Parathyroid adenoma (tissue), 2 donors: ENCODE measurements at regions not wholly inside any gene's neighbourhood (a gene's known extent, or its start where the extent isn't known, plus 50 kb on each side); places are given as distances from the start of the nearest gene placed in this dataset.

ENCODE experiments used
- H2AFZ ChIP-seq: fragments of 300-600 bp; sonication (generic); one replicate; pipeline ENCODE4 v1.7.0; 2017; ENCODE audit warnings: antibody characterized with exemption, mild to moderate bottlenecking
- H3K27ac ChIP-seq: fragments of 300-600 bp; sonication (generic); one replicate; pipeline ENCODE4 v1.7.0; 2017
- H3K27me3 ChIP-seq: fragments of 300-600 bp; sonication (generic); one replicate; pipeline ENCODE4 v1.7.0; 2017; ENCODE audit warnings: low read length; ENCODE audit not compliant: control insufficient read depth, insufficient read depth
- H3K36me3 ChIP-seq: fragments of 300-600 bp; sonication (generic); one replicate; pipeline ENCODE4 v1.7.0; 2017; ENCODE audit warnings: low read length; ENCODE audit not compliant: control insufficient read depth, insufficient read depth
- H3K4me1 ChIP-seq: fragments of 300-600 bp; sonication (generic); one replicate; pipeline ENCODE4 v1.7.0; 2017; ENCODE audit warnings: control low read depth
- H3K4me2 ChIP-seq: fragments of 300-600 bp; sonication (generic); one replicate; pipeline ENCODE4 v1.7.0; 2017; ENCODE audit warnings: low read length
- H3K4me3 ChIP-seq: fragments of 300-600 bp; sonication (generic); one replicate; pipeline ENCODE4 v1.7.0; 2017; ENCODE audit warnings: low read depth, low read length
- H3K79me2 ChIP-seq: fragments of 300-600 bp; sonication (generic); one replicate; pipeline ENCODE4 v1.7.0; 2017; ENCODE audit warnings: control low read depth
- H3K9ac ChIP-seq: fragments of 300-600 bp; sonication (generic); one replicate; pipeline ENCODE4 v1.7.0; 2017; ENCODE audit warnings: mild to moderate bottlenecking
- H3K9me3 ChIP-seq: fragments of 300-600 bp; sonication (generic); one replicate; pipeline ENCODE4 v1.7.0; 2017; ENCODE audit warnings: low read length; ENCODE audit not compliant: control insufficient read depth
- TF ChIP-seq, protein P1 (sequence below): fragments of 300-600 bp; sonication (generic); IDR thresholded peaks from one replicate; pipeline ENCODE4 v1.7.0; 2017; ENCODE audit warnings: antibody characterized with exemption, mild to moderate bottlenecking
- donor health status: primary hyperparathyroidism.

DNA sequence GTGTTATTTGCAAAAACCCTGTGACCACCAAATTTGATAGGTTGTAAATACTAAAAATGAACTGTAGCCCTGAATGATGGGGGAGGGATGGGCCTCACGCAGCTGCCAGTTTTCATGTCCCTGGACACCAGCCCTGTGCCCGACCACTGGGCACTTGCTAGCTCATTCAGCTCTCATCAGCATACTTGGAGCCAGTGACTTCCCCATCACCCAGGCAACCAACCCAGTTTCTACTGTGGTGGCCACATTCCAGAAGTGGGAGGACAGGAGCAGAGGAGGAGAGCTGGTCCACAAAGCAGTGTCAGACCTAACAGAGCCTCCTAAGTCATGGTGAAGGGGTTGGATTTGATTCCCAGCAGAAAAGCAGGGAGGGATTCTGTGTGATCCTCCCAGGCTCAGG, 128.2 kb downstream of the CPEB2 start:
- no peaks in the 10 kb centered on the region for H3K36me3 ChIP-seq
- H3K27me3 ChIP-seq = no peaks in the 10 kb centered on the region
- H3K4me2 ChIP-seq = no peak overlapping the region
- H3K4me1 ChIP-seq = peaks cover 4% of the 10 kb centered on the region
- H3K9me3 ChIP-seq = no peaks in the 10 kb centered on the region
- no peak overlapping the region for H3K9ac ChIP-seq
- no peak overlapping the region for H2AFZ ChIP-seq
- no peak overlapping the region for H3K27ac ChIP-seq
- no peak overlapping the region for H3K4me3 ChIP-seq
- TF ChIP-seq, protein P1, sequence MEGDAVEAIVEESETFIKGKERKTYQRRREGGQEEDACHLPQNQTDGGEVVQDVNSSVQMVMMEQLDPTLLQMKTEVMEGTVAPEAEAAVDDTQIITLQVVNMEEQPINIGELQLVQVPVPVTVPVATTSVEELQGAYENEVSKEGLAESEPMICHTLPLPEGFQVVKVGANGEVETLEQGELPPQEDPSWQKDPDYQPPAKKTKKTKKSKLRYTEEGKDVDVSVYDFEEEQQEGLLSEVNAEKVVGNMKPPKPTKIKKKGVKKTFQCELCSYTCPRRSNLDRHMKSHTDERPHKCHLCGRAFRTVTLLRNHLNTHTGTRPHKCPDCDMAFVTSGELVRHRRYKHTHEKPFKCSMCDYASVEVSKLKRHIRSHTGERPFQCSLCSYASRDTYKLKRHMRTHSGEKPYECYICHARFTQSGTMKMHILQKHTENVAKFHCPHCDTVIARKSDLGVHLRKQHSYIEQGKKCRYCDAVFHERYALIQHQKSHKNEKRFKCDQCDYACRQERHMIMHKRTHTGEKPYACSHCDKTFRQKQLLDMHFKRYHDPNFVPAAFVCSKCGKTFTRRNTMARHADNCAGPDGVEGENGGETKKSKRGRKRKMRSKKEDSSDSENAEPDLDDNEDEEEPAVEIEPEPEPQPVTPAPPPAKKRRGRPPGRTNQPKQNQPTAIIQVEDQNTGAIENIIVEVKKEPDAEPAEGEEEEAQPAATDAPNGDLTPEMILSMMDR = no peak
- peaks cover 17% of the 10 kb centered on the region for H3K79me2 ChIP-seq

DNA sequence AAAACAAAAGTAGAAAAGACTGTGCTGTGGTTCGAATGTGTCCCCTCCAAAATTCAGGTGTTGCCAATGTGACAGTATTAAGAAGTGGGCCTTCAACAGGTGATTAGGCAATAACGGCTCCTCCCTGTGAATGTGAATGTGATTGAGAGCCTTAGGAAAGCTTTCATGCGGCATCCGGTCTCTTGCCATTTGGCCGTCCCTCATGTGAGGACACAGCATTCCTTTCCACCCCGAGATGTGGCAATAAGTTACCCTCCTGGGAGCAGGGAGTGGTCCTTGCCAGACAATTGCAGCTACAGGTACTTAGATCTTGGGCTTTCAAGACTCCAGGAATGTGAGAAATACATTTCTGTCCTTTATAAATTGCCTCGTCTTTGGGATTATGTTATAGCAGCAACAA, 129.3 kb downstream of the CPEB2 start:
- no peak overlapping the region for H3K9ac ChIP-seq
- H3K9me3 ChIP-seq = no peaks in the 10 kb centered on the region
- H3K4me3 ChIP-seq = no peak overlapping the region
- H3K27me3 ChIP-seq = no peaks in the 10 kb centered on the region
- H3K36me3 ChIP-seq = no peaks in the 10 kb centered on the region
- peaks cover 4% of the 10 kb centered on the region for H3K4me1 ChIP-seq
- peaks cover 20% of the 10 kb centered on the region for H3K79me2 ChIP-seq
- no peak overlapping the region for H3K27ac ChIP-seq
- TF ChIP-seq, protein P1 = no peak
- no peak overlapping the region for H2AFZ ChIP-seq
- H3K4me2 ChIP-seq = no peak overlapping the region

DNA sequence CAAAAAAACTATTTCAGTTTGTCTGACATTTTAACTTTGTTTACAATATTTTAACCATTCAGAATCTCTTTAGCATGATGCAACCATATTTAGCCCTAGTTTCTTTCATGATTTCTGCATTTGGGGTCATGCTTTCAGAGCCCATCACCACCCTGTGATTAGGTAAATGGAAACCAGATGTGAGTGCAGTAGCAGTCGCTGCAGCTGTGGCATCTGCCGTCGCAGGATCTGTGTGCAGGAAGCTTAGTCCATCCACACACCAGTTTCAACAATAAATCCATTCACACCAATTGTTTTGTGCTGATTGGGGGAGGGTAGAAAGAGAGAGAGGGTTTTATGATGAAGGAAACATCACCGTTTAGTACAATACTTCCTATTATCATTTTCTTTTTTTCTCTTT, 130.5 kb downstream of the CPEB2 start:
- Histone ChIP-seq H3K79me2 (peaks cover 25% of the 10 kb centered on the region), H3K9ac (no peak overlapping the region), H3K9me3 (no peaks in the 10 kb centered on the region), H3K4me2 (no peak overlapping the region), H3K27me3 (no peaks in the 10 kb centered on the region), H3K4me3 (no peak overlapping the region), H3K4me1 (peaks cover 4% of the 10 kb centered on the region), H2AFZ (no peak overlapping the region), H3K27ac (no peak overlapping the region), H3K36me3 (no peaks in the 10 kb centered on the region)
- TF ChIP-seq, protein P1 = no peak

DNA sequence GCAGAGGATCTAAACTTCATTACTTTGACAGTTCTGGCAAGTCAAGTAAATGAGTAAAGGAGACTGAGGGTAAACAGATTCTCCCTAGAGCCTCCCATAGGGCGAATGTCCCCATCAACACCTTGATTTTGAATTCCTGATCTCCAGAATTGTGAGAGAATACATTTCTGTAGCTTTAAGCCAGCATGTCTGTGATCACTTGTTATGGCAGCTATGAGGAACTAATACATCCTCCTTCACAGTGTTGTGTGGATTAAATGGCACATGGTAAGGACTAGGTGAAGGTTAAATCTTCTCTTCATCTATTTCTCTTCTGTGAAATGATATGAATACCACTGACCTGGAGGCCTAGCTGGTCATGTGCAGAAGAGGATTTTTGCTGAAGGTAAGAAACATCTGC, 137.3 kb downstream of the CPEB2 start:
- Histone ChIP-seq H3K79me2 (peaks cover 29% of the 10 kb centered on the region), H3K9me3 (no peaks in the 10 kb centered on the region), H3K4me2 (no peak overlapping the region), H3K27ac (no peak overlapping the region), H3K9ac (no peak overlapping the region), H3K36me3 (no peaks in the 10 kb centered on the region), H3K27me3 (no peaks in the 10 kb centered on the region), H2AFZ (no peak overlapping the region), H3K4me1 (peaks cover 12% of the 10 kb centered on the region), H3K4me3 (no peak overlapping the region)
- TF ChIP-seq, protein P1 = no peak

DNA sequence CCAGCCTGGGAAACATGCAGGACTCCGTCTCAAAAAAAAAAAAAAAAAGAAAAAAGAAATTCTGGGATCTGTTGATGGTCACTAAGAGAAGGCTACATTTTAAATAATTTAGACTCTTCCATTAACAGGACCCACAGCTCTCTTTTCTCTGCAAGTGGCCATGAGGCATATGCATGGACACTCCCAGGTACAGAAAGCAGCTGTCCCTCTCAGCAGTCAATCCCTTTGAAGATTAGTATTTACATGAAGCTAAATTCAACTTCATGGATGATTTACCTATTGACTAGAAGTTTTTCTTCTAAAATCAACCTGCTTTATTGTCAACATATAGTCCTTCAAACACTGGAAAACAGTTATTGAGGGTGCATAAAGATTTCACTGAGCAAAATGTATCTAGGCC, 139.9 kb downstream of the CPEB2 start:
- TF ChIP-seq, protein P1 = no peak
- Histone ChIP-seq H3K4me2 (no peak overlapping the region), H3K27me3 (no peaks in the 10 kb centered on the region), H3K9me3 (no peaks in the 10 kb centered on the region), H3K36me3 (no peaks in the 10 kb centered on the region), H3K27ac (no peak overlapping the region), H3K9ac (no peak overlapping the region), H3K4me1 (peaks cover 22% of the 10 kb centered on the region), H3K4me3 (no peak overlapping the region), H3K79me2 (peaks cover 32% of the 10 kb centered on the region), H2AFZ (no peak overlapping the region)
